IPS DF 6.9 (cell line): ENCODE measurements at regions not wholly inside any gene's neighbourhood (a gene's known extent, or its start where the extent isn't known, plus 50 kb on each side); places are given as distances from the start of the nearest gene placed in this dataset.

ENCODE experiments used
- DNase-seq: peaks from one replicate; pipeline ENCODE4 v3.0.0-alpha.2; 2013; ENCODE audit warnings: low read depth, low spot score
- H3K27ac ChIP-seq: one replicate; pipeline ENCODE4 v1.5.1; 2013; ENCODE audit warnings: low read length, control low read depth
- H3K27me3 ChIP-seq: 2 replicates; pipeline ENCODE4 v1.6.1; 2013; ENCODE audit warnings: mild to moderate bottlenecking, low read length; ENCODE audit not compliant: control insufficient read depth, insufficient read depth
- H3K36me3 ChIP-seq: 2 replicates; pipeline ENCODE4 v1.6.1; 2013; ENCODE audit warnings: low read length; ENCODE audit not compliant: control insufficient read depth, insufficient read depth
- H3K4me1 ChIP-seq: 2 replicates; pipeline ENCODE4 v1.6.1; 2013; ENCODE audit warnings: low read length; ENCODE audit not compliant: control insufficient read depth, insufficient read depth
- H3K4me3 ChIP-seq: 2 replicates; pipeline ENCODE4 v1.5.1; 2013; ENCODE audit warnings: mild to moderate bottlenecking, low read length
- H3K9me3 ChIP-seq: 2 replicates; pipeline ENCODE4 v1.6.1; 2013; ENCODE audit warnings: low read length, inconsistent platforms; ENCODE audit not compliant: control insufficient read depth, insufficient read depth
- WGBS: extraction: QIAGEN DNeasy Blood & Tissue Kit; methylation state at CpG from one replicate; pipeline ENCODE4 v1.1.7; 2013; ENCODE audit warnings: mixed read lengths, missing lambda C conversion rate; ENCODE audit not compliant: insufficient read length, insufficient coverage; 5-methylcytosine and 5-hydroxymethylcytosine counted together

DNA sequence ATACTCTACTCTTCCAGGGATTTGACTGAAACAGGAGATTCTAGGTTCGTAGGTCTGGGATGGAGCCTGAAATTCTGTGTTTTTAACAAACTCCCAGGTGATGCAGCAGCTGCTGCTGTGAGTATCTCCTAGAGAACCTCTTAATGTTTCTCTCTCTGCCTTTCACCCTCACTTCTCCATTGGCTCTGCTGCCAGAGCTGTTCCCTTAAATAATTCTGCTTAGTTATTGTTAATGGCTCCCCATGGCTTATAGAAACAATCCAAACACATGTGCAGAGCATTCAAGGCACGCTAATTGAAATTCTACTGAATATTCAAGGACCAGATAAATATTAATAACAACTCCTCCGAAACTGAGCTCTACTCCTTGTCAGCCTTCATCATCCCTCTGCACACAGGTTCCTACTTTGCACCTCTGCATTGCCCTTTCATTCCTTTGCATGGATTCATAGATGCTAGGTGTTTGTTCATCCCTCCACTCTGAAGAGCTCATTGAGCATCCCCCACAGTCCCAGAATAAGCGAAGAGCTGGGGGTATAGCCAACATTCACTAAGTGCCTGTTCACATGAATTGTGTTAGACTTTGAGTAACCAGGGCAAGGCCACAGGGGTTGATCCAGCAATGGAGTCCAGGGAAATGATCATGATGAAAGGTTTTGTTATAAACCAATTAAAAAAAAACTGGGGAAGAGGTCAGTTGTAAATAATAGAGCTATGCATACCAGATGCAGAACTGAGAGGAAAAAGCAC, 488.4 kb upstream of the JAG1 start:
- Histone ChIP-seq H3K4me3 (no peak overlapping the region), H3K9me3 (no peaks in the 10 kb centered on the region), H3K4me1 (no peaks in the 10 kb centered on the region), H3K27ac (no peak overlapping the region), H3K36me3 (no peaks in the 10 kb centered on the region), H3K27me3 (no peaks in the 10 kb centered on the region)
- WGBS, result no CpG with 5 or more reads among the region's 4 CpGs
- DNase-seq, result no peak

GRCh38 chr20:11165789-11166188, 492.0 kb upstream of the JAG1 start:
- Histone ChIP-seq H3K36me3 (no peaks in the 10 kb centered on the region), H3K4me1 (no peaks in the 10 kb centered on the region), H3K27me3 (no peaks in the 10 kb centered on the region), H3K9me3 (no peaks in the 10 kb centered on the region), H3K27ac (no peak overlapping the region), H3K4me3 (no peak overlapping the region)
- DNase-seq, result no peak
- WGBS, result no CpG with 5 or more reads among the region's 1 CpG

DNA sequence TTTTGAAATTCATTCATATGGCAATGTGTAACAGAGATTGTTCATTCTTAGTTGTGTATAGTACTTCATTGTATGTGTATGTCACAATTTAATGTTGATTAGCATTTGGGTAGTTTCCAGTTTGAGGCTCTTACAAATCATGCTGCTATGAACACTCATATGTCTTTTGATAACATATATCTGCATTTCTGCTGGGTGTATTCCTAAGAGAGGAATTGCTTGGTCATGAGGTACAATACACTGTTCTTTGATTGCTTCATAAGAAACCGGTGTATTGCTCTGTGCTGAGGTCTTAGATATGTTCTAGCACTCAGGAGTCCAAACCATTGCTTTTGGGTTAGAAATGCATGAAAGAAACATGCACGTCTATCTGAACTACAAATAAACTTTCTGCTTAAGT, 492.9 kb upstream of the JAG1 start:
- Histone ChIP-seq H3K27me3 (no peaks in the 10 kb centered on the region), H3K4me1 (no peaks in the 10 kb centered on the region), H3K27ac (no peak overlapping the region), H3K4me3 (no peak overlapping the region), H3K9me3 (no peaks in the 10 kb centered on the region), H3K36me3 (no peaks in the 10 kb centered on the region)
- no peak for DNase-seq
- WGBS, result no CpG with 5 or more reads among the region's 2 CpGs

- no peak overlapping the region for H3K4me3 ChIP-seq
- H3K9me3 ChIP-seq, result no peaks in the 10 kb centered on the region
- no peaks in the 10 kb centered on the region for H3K36me3 ChIP-seq
- no peaks in the 10 kb centered on the region for H3K27me3 ChIP-seq
- no peak for DNase-seq
- H3K27ac ChIP-seq, result no peak overlapping the region
- H3K4me1 ChIP-seq, result no peaks in the 10 kb centered on the region
These were observed 494.2 kb upstream of the JAG1 start for GRCh38 chr20:11168026-11168425.

- Histone ChIP-seq H3K27ac (no peak overlapping the region), H3K4me1 (no peaks in the 10 kb centered on the region), H3K9me3 (no peaks in the 10 kb centered on the region), H3K4me3 (no peak overlapping the region), H3K36me3 (no peaks in the 10 kb centered on the region), H3K27me3 (no peaks in the 10 kb centered on the region)
- no peak for DNase-seq
These were observed 496.2 kb upstream of the JAG1 start for GRCh38 chr20:11170025-11170424.

DNA sequence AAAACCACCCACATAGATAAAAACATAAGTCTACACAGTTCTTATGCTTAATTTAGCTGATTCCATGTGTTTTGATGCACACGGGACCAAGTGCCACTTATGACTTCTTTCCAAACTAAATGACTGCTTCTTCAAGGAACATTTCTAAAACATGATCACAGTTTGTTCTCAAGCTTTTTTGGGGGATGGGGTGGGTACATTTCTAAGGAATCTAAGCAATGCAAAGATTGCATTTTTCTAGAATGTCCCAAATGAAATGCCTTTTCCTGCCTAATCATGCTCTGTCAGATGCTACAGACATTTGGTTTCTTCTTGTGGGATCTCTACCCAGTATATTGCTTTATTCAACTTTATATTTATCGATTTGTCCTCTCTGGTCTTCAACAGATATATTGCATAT, 496.8 kb upstream of the JAG1 start:
- Histone ChIP-seq H3K4me1 (no peaks in the 10 kb centered on the region), H3K27me3 (no peaks in the 10 kb centered on the region), H3K36me3 (no peaks in the 10 kb centered on the region), H3K27ac (no peak overlapping the region), H3K9me3 (no peaks in the 10 kb centered on the region), H3K4me3 (no peak overlapping the region)
- no CpG with 5 or more reads among the region's 2 CpGs for WGBS
- DNase-seq, result no peak

DNA sequence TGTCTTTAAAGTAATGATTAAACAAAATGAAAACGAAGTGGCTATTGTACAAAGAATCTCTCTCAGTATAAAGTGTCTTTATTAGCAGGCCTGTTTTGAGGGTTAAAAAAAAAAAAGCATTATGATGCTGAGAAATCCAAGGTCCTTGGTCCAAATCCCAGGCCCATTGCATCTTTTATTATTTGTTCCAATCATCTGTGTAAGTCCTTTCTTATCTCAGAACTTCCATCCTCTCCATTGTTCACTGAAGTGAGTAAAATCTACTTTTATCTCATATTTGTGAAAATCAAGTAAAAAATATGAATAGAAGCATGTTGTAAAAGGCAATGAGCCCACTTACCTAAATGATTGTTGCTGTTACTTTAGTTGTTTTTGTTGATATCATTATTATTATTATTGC, 499.1 kb upstream of the JAG1 start:
- H3K4me3 ChIP-seq, result no peak overlapping the region
- no peaks in the 10 kb centered on the region for H3K27me3 ChIP-seq
- no peak for DNase-seq
- H3K36me3 ChIP-seq, result no peaks in the 10 kb centered on the region
- no peaks in the 10 kb centered on the region for H3K9me3 ChIP-seq
- no CpG with 5 or more reads among the region's 1 CpG for WGBS
- no peak overlapping the region for H3K27ac ChIP-seq
- no peaks in the 10 kb centered on the region for H3K4me1 ChIP-seq

DNA sequence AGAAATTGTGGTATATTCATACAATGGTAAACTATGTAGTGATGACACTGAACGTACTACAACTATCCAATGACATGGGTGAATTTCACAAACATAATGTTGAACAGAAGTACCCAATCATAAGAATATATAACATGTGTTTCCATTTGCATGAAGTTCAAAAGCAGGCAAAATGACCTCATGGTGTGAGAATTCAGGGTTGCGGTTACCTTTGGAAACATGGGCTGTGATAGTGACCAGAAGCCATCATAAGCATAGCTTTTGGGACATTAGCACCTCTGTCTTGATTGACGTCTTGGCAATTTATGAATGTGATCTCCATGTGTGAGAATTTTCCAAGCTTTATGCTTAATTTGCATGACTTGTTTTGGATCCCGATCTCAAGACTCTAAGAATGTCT, 500.1 kb upstream of the JAG1 start:
- Histone ChIP-seq H3K36me3 (no peaks in the 10 kb centered on the region), H3K27ac (no peak overlapping the region), H3K27me3 (no peaks in the 10 kb centered on the region), H3K4me3 (no peak overlapping the region), H3K9me3 (no peaks in the 10 kb centered on the region), H3K4me1 (no peaks in the 10 kb centered on the region)
- WGBS, result no CpG with 5 or more reads among the region's 4 CpGs
- no peak for DNase-seq

GRCh38 chr20:11174861-11175260, 501.1 kb upstream of the JAG1 start:
- H3K4me3 ChIP-seq, result no peak overlapping the region

GRCh38 chr20:11176431-11176830, 502.6 kb upstream of the JAG1 start:
- 100% methylated on average over 1 of the region's 2 CpGs for WGBS
- Histone ChIP-seq H3K27ac (no peak overlapping the region), H3K4me3 (no peak overlapping the region), H3K27me3 (no peaks in the 10 kb centered on the region), H3K9me3 (no peaks in the 10 kb centered on the region), H3K36me3 (no peaks in the 10 kb centered on the region), H3K4me1 (no peaks in the 10 kb centered on the region)
- DNase-seq, result no peak

More at GRCh38 chr20:11174861-11175260, 501.1 kb upstream of the JAG1 start:
- Histone ChIP-seq H3K27ac (no peak overlapping the region), H3K27me3 (no peaks in the 10 kb centered on the region), H3K9me3 (no peaks in the 10 kb centered on the region), H3K4me1 (no peaks in the 10 kb centered on the region), H3K36me3 (no peaks in the 10 kb centered on the region)
- no peak for DNase-seq
- no CpG with 5 or more reads among the region's 5 CpGs for WGBS

- no CpG with 5 or more reads among the region's 3 CpGs for WGBS
- no peaks in the 10 kb centered on the region for H3K36me3 ChIP-seq
- no peaks in the 10 kb centered on the region for H3K27me3 ChIP-seq
- DNase-seq, result no peak
- H3K4me3 ChIP-seq, result no peak overlapping the region
- no peaks in the 10 kb centered on the region for H3K9me3 ChIP-seq
- H3K27ac ChIP-seq, result no peak overlapping the region
- no peaks in the 10 kb centered on the region for H3K4me1 ChIP-seq
These were observed 505.3 kb upstream of the JAG1 start for GRCh38 chr20:11178946-11179654.
